Stimulated activated CD4-positive, alpha-beta T cell treated with anti-CD3 and anti-CD28 coated beads, Interleukin-1b, Interleukin-23, amount 100 ng/mL, for 24 hours (primary cell): ENCODE measurements at regions not wholly inside any gene's neighbourhood (a gene's known extent, or its start where the extent isn't known, plus 50 kb on each side); places are given as distances from the start of the nearest gene placed in this dataset.

Experiments used
- DNase-seq, 4 experiments: peaks; one replicate each; pipeline ENCODE4 v3.0.0-alpha.2; 2020; ENCODE audit warnings: low read depth in 4 of 4, low spot score in 1 of 4

GRCh38 chr18:24817587-24818371 is 357.3 kb downstream of the HRH4 start:
- no peak for DNase-seq

- DNase-seq: no peak
Observed at GRCh38 chr18:24818441-24818840, 358.0 kb downstream of the HRH4 start.

GRCh38 chr18:24819141-24819890 is 358.9 kb downstream of the HRH4 start:
- no peak for DNase-seq

- DNase-seq: no peak
Observed at GRCh38 chr18:24825397-24825796, 365.0 kb downstream of the HRH4 start.

GRCh38 chr18:24826605-24827004 is 366.2 kb downstream of the HRH4 start:
- DNase-seq: no peak

GRCh38 chr18:24827501-24827900 is 367.1 kb downstream of the HRH4 start:
- DNase-seq: no peak

- DNase-seq: no peak
Observed at GRCh38 chr18:24831081-24831480, 370.6 kb downstream of the HRH4 start.

GRCh38 chr18:24831871-24832665 is 371.6 kb downstream of the HRH4 start:
- no peak for DNase-seq

- no peak for DNase-seq
Observed at GRCh38 chr18:24835751-24836150, 375.3 kb downstream of the HRH4 start.

GRCh38 chr18:24837066-24837465 is 376.6 kb downstream of the HRH4 start:
- DNase-seq: no peak

GRCh38 chr18:24840051-24840450 is 379.6 kb downstream of the HRH4 start:
- no peak for DNase-seq

GRCh38 chr18:24840640-24841039 is 380.2 kb downstream of the HRH4 start:
- no peak for DNase-seq

- no peak for DNase-seq
Observed at GRCh38 chr18:24841536-24841935, 381.1 kb downstream of the HRH4 start.

- no peak for DNase-seq
Observed at GRCh38 chr18:24843123-24843522, 382.7 kb downstream of the HRH4 start.

- no peak for DNase-seq
Observed at GRCh38 chr18:24846138-24846537, 385.7 kb downstream of the HRH4 start.

- DNase-seq: no peak
Observed at GRCh38 chr18:24850532-24850931, 390.1 kb downstream of the HRH4 start.

GRCh38 chr18:24853076-24853475 is 392.6 kb downstream of the HRH4 start:
- DNase-seq: no peak

GRCh38 chr18:24860978-24861680 is 400.7 kb downstream of the HRH4 start:
- DNase-seq: no peak

- DNase-seq: no peak
Observed at GRCh38 chr18:24862201-24862816, 401.9 kb downstream of the HRH4 start.

- DNase-seq: no peak
Observed at GRCh38 chr18:24868311-24868710, 407.9 kb downstream of the HRH4 start.

- no peak for DNase-seq
Observed at GRCh38 chr18:24868760-24869237, 408.4 kb downstream of the HRH4 start.
